Astrocyte of the cerebellum (primary cell): ENCODE measurements at regions not wholly inside any gene's neighbourhood (a gene's known extent, or its start where the extent isn't known, plus 50 kb on each side); places are given as distances from the start of the nearest gene placed in this dataset.
A peak's percentile ranks its signal among the peaks of the same experiment; 100 is the strongest.

ENCODE experiments used
- DNase-seq: peaks from one replicate; pipeline ENCODE4 v3.0.0-alpha.2; 2011; ENCODE audit warnings: low read depth
- H3K4me3 ChIP-seq: 2 replicates; pipeline ENCODE4 v1.5.1; 2011; ENCODE audit warnings: mild to moderate bottlenecking, low read depth, low read length, moderate library complexity
- in situ Hi-C: cut with HindIII; loops from 2 replicates; pipeline ENCODE4 v1.10.0; 2017; ENCODE audit warnings: low sequenced_read_pairs
- TF ChIP-seq, protein P1 (sequence below): IDR thresholded peaks from 2 replicates; pipeline ENCODE4 v1.5.1; 2012; ENCODE audit warnings: low read length, low read depth, moderate library complexity, mild to moderate bottlenecking; ENCODE audit errors: missing control alignments

DNA sequence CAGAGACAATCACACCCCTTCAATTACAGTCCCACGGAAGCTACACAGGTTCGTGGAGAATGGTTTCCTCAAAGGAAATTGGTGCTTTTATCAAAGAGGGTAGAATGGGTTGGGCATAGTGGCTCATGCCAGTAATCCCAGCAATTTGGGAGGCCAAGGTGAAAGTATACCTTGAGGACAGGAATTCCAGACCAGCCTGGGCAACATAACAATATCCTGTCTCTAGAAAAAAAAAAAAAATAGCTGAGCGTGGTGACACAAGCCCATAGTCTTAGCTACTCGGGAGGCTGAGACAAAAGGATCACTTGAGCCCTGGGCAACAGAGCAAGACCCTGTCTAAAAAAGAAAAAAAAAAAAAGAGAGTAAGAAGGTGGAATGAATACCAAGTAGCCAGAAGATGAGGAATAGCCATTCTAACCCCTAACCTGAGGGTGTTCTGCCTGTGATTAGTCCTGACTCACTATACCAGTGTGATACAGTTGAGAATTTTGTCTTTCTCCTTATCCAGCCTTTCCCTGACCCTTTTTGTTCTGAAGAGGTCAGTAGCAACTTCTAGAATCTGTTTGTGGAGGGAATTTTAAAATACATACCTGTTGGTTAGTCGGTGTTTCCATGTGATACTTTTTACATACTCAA, 283.2 kb downstream of the MREG start:
- DNase-seq: no peak
- in situ Hi-C loops: no loop called here
- H3K4me3 ChIP-seq: no peak overlapping the region
- TF ChIP-seq, protein P1, sequence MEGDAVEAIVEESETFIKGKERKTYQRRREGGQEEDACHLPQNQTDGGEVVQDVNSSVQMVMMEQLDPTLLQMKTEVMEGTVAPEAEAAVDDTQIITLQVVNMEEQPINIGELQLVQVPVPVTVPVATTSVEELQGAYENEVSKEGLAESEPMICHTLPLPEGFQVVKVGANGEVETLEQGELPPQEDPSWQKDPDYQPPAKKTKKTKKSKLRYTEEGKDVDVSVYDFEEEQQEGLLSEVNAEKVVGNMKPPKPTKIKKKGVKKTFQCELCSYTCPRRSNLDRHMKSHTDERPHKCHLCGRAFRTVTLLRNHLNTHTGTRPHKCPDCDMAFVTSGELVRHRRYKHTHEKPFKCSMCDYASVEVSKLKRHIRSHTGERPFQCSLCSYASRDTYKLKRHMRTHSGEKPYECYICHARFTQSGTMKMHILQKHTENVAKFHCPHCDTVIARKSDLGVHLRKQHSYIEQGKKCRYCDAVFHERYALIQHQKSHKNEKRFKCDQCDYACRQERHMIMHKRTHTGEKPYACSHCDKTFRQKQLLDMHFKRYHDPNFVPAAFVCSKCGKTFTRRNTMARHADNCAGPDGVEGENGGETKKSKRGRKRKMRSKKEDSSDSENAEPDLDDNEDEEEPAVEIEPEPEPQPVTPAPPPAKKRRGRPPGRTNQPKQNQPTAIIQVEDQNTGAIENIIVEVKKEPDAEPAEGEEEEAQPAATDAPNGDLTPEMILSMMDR: no peak

DNA sequence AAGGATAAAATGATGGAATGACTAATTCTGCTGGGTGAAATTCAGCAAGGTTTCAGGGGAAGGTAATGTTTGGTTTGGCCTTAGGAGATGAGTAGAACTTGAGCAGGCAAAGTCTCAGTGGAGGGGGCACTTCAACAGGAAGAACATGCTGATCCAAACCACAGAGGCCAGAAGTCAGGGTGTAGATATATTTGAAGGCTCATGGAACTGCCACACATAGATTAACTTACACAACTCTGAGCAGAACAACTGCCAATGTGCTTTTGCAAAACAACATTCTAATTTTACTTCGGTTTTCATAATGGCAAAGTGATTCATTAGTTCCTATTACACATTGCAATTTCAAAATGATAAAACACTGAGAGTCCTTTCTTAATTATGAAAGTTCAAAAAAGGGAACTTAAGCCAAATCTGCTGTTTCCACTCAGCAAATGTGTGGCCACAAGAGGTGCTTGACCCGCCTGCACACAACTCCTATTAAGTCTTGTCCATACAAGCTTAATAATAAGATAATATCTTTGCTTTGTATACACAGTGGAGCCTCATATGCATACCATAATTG, 284.8 kb downstream of the MREG start:
- TF ChIP-seq, protein P1: no peak
- DNase-seq: peak; percentile 83
- no peak overlapping the region for H3K4me3 ChIP-seq
- in situ Hi-C loops: no loop called here

DNA sequence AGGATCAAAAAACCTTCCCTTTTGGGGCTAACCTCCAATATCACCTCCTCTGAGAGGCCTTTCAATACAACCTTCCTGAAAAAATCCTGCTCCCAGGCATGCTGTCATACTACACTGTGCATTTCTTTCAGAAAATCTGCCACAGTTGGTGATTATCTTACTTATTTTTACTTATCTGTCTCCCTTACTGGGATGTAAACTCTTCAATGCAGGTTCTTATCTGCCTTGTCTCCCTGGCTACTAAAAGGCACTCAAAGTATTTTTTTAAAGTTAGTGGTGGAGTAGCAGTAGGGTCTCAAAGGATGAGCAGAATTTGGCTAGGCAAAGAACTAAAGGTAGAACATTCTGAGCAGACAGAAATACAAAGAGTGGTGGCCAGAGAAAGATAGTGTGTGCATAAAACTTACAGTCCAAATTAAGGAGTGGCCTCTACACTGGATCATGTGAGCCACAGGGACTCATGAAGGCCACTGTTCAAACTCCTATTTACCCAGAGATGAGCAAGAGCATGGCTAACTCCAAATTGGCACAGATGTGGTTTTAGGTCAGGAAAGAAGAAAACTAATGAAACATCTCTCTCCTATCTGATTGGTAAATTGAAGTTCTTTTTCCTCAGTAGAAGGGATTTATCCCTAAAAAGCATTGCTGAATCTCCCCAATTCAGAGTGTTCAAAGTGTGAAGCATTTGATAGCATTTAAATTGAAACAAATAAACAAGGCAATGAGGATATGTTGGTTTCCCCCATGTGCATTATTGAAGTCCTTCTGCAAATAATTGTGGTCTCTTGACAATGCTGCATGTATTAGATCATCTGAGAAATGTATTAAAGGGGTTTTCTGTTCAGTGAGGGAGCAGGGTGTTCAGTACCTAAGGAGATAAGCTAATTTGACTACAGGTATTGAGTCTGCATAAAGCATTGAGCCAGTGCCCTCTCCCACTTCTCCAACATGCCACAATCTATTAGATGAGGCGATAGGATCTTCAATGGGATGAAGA, 285.5 kb downstream of the MREG start:
- peak; percentile 47 for DNase-seq
- in situ Hi-C loops: no loop called here

DNA sequence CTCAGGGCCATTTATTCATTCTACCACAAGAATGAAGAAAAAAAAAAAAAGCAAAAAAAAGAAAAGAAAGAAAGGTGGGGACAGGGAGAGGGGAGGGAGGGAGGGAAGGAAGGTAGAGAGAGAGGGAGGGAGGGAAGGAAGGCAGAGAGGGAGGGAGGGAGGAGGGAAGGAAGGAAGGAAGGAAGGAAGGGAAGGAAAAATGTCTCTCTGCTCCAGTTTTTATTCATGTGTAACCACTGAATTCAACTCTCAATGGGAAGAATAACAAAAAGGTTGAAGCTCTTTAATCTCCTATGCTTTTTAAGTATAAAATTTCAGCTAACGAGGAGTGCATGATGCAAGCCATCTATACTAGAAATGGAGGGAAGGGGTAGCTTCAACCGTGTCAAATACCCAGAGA, 287.3 kb downstream of the MREG start:
- H3K4me3 ChIP-seq: no peak overlapping the region
- DNase-seq: no peak
- in situ Hi-C loops: no loop called here
- TF ChIP-seq, protein P1: no peak

More for the DNA sequence above, 285.5 kb downstream of the MREG start:
- no peak overlapping the region for H3K4me3 ChIP-seq
- TF ChIP-seq, protein P1: no peak

DNA sequence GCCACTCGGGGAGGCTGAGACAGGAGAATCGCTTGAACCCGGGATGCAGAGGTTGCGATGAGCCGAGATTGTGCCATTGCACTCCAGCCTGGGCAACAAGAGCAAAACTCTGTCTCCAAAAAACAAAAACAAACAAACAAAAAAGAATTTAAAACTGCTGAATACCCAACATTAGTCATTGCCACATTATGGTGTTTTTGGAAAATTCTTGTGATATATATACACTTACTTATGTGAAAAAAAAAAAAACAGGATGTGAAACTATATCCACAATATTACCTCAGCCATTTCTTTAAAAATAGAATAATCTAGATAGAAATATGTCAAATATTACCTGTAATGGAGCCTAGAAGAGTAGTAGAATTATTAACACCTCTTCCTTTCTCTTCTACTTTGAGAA, 288.3 kb upstream of the FN1 start:
- TF ChIP-seq, protein P1: no peak
- no peak overlapping the region for H3K4me3 ChIP-seq
- DNase-seq: no peak
- in situ Hi-C loops: no loop called here

DNA sequence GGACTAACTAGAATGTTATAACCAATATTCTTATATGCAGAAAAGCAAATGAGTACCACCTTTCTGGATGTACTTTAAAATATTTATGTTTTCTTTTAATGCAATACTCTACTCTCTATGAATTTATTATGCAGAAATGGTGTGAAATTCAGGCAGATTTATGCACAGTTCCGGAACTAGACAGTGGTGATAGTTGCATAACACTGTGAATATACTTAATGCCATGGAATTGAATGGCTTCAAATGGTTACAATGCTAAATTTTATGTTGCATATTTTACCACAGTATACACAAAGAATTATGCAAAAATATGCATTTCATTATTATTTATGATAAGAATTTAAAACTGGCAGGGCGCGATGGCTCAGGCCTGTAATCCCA, 287.8 kb upstream of the FN1 start:
- no peak for DNase-seq
- in situ Hi-C loops: no loop called here
- TF ChIP-seq, protein P1: no peak
- no peak overlapping the region for H3K4me3 ChIP-seq
